Endothelial cell (in vitro differentiated cells): ENCODE measurements at regions not wholly inside any gene's neighbourhood (a gene's known extent, or its start where the extent isn't known, plus 50 kb on each side); places are given as distances from the start of the nearest gene placed in this dataset.

Source experiments
- DNase-seq: peaks from one replicate; pipeline ENCODE4 v3.0.0; 2021; ENCODE audit warnings: low spot score
- H3K27ac Mint-ChIP-seq: one replicate; pipeline ENCODE4 v1.8.0; 2021; ENCODE audit warnings: mixed read lengths, inconsistent platforms; ENCODE audit not compliant: unreplicated experiment
- H3K27me3 Mint-ChIP-seq: one replicate; pipeline ENCODE4 v1.8.0; 2021; ENCODE audit warnings: mild to moderate bottlenecking, moderate library complexity, mixed read lengths, inconsistent platforms; ENCODE audit not compliant: unreplicated experiment
- H3K36me3 Mint-ChIP-seq: one replicate; pipeline ENCODE4 v1.8.0; 2021; ENCODE audit warnings: mild to moderate bottlenecking, low read depth, mixed read lengths, inconsistent platforms; ENCODE audit not compliant: unreplicated experiment
- H3K4me1 Mint-ChIP-seq: one replicate; pipeline ENCODE4 v1.8.0; 2021; ENCODE audit warnings: mild to moderate bottlenecking, mixed read lengths, inconsistent platforms; ENCODE audit not compliant: unreplicated experiment
- H3K4me3 Mint-ChIP-seq: one replicate; pipeline ENCODE4 v1.8.0; 2021; ENCODE audit warnings: mild to moderate bottlenecking, mixed read lengths, inconsistent platforms; ENCODE audit not compliant: unreplicated experiment
- H3K9me3 Mint-ChIP-seq: one replicate; pipeline ENCODE4 v1.8.0; 2021; ENCODE audit warnings: mixed read lengths, inconsistent platforms; ENCODE audit not compliant: unreplicated experiment
- CTCF ChIP-seq: fragments of 200-600 bp; sonication (generic); IDR thresholded peaks from one replicate; pipeline ENCODE4 v1.5.0; 2021; ENCODE audit warnings: antibody characterized with exemption; ENCODE audit not compliant: unreplicated experiment

GRCh38 chr4:163591614-163592020 lies 97.1 kb downstream of the TMA16 start:
- no peak for DNase-seq
- Mint-ChIP-seq H3K27ac (no peak overlapping the region), H3K27me3 (no peaks in the 10 kb centered on the region), H3K9me3 (no peaks in the 10 kb centered on the region), H3K4me3 (no peak overlapping the region), H3K36me3 (no peaks in the 10 kb centered on the region), H3K4me1 (no peaks in the 10 kb centered on the region)
- no peak for TF ChIP-seq CTCF

GRCh38 chr4:163592212-163592611 lies 97.7 kb downstream of the TMA16 start:
- DNase-seq: no peak
- H3K36me3 Mint-ChIP-seq: no peaks in the 10 kb centered on the region
- H3K4me3 Mint-ChIP-seq: no peak overlapping the region
- TF ChIP-seq CTCF: no peak
- H3K9me3 Mint-ChIP-seq: no peaks in the 10 kb centered on the region
- no peaks in the 10 kb centered on the region for H3K4me1 Mint-ChIP-seq
- H3K27ac Mint-ChIP-seq: no peak overlapping the region
- no peaks in the 10 kb centered on the region for H3K27me3 Mint-ChIP-seq

- no peak overlapping the region for H3K27ac Mint-ChIP-seq
- no peaks in the 10 kb centered on the region for H3K9me3 Mint-ChIP-seq
- no peak overlapping the region for H3K4me3 Mint-ChIP-seq
- no peaks in the 10 kb centered on the region for H3K36me3 Mint-ChIP-seq
- TF ChIP-seq CTCF: no peak
- no peak for DNase-seq
- no peaks in the 10 kb centered on the region for H3K4me1 Mint-ChIP-seq
- H3K27me3 Mint-ChIP-seq: no peaks in the 10 kb centered on the region
Measured at GRCh38 chr4:163595580-163595979, 101.1 kb downstream of the TMA16 start.

- no peak overlapping the region for H3K4me3 Mint-ChIP-seq
- H3K36me3 Mint-ChIP-seq: no peaks in the 10 kb centered on the region
- no peak overlapping the region for H3K27ac Mint-ChIP-seq
- TF ChIP-seq CTCF: no peak
- H3K4me1 Mint-ChIP-seq: no peaks in the 10 kb centered on the region
- no peak for DNase-seq
- H3K9me3 Mint-ChIP-seq: no peaks in the 10 kb centered on the region
- H3K27me3 Mint-ChIP-seq: no peaks in the 10 kb centered on the region
Measured at GRCh38 chr4:163598028-163598427, 103.5 kb downstream of the TMA16 start.

- H3K9me3 Mint-ChIP-seq: no peaks in the 10 kb centered on the region
- H3K27ac Mint-ChIP-seq: no peak overlapping the region
- no peak for TF ChIP-seq CTCF
- DNase-seq: no peak
- H3K27me3 Mint-ChIP-seq: no peaks in the 10 kb centered on the region
- no peaks in the 10 kb centered on the region for H3K36me3 Mint-ChIP-seq
- no peaks in the 10 kb centered on the region for H3K4me1 Mint-ChIP-seq
- H3K4me3 Mint-ChIP-seq: no peak overlapping the region
Measured at GRCh38 chr4:163598489-163598888, 104.0 kb downstream of the TMA16 start.
